Body of pancreas (tissue), 4 donors: ENCODE measurements at regions not wholly inside any gene's neighbourhood (a gene's known extent, or its start where the extent isn't known, plus 50 kb on each side); places are given as distances from the start of the nearest gene placed in this dataset.

Experiments used
- ATAC-seq: fragments of 150-250 bp; one replicate; pipeline ENCODE4 v1.9.1; 2016
- DNase-seq, 4 donors: peaks; one replicate each; pipeline ENCODE4 v3.0.0-alpha.2; 2019
- H3K27ac ChIP-seq, 4 donors: fragments of 200-600 bp; sonication (generic); 1 replicate in 3 of 4; 2 replicates in 1 of 4; pipeline versions ENCODE4 v1.5.1 to v1.6.1; 2016 to 2019; ENCODE audit warnings: mild to moderate bottlenecking in 1 of 4, mixed read lengths in 1 of 4, moderate library complexity in 1 of 4
- H3K27me3 ChIP-seq, 2 donors: fragments of 200-600 bp; sonication (generic); one replicate each; pipeline ENCODE4 v1.6.0; 2016; ENCODE audit warnings: mild to moderate bottlenecking in 1 of 2
- H3K36me3 ChIP-seq, 2 donors: fragments of 200-600 bp; sonication (generic); replicated peaks in 1 of 2; 2 replicates each; pipeline ENCODE4 v1.5.1; 2016; ENCODE audit warnings: low read depth in 2 of 2; ENCODE audit not compliant: insufficient read depth in 1 of 2
- H3K4me1 ChIP-seq: fragments of 200-600 bp; sonication (generic); one replicate; pipeline ENCODE4 v1.6.0; 2016
- H3K4me3 ChIP-seq, 2 donors: fragments of 200-600 bp; sonication (generic); 1 replicate in 1 of 2; 2 replicates in 1 of 2; pipeline ENCODE4 v1.5.1; 2016 to 2019
- H3K9me3 ChIP-seq, 3 donors: fragments of 200-600 bp; sonication (generic); 1 replicate in 2 of 3; 2 replicates in 1 of 3; pipeline ENCODE4 v1.5.1; 2016
- POLR2A ChIP-seq, 3 donors: fragments of 450-650 bp; IDR thresholded peaks; one replicate each; pipeline ENCODE4 v1.6.1; 2016; ENCODE audit warnings: antibody characterized with exemption in 3 of 3, mild to moderate bottlenecking in 2 of 3
- WGBS, 2 donors: methylation state at CpG; one replicate each; pipeline ENCODE4 v1.1.5; 2017; 5-methylcytosine and 5-hydroxymethylcytosine counted together
- intact Hi-C: fragments of 100-400 bp; cut with DNase I; formaldehyde crosslinking; loops from one replicate; pipeline ENCODE4 v1.15.1; 2023
- TF ChIP-seq, protein P1 (sequence below), 7 experiments: fragments of 450-650 bp in 4 of 7; fragments of 200-600 bp in 3 of 7; sonication (generic) in 3 of 7; IDR thresholded peaks; one replicate each; pipeline ENCODE4 v1.5.1; 2016 to 2019; ENCODE audit warnings: antibody characterized with exemption in 7 of 7

DNA sequence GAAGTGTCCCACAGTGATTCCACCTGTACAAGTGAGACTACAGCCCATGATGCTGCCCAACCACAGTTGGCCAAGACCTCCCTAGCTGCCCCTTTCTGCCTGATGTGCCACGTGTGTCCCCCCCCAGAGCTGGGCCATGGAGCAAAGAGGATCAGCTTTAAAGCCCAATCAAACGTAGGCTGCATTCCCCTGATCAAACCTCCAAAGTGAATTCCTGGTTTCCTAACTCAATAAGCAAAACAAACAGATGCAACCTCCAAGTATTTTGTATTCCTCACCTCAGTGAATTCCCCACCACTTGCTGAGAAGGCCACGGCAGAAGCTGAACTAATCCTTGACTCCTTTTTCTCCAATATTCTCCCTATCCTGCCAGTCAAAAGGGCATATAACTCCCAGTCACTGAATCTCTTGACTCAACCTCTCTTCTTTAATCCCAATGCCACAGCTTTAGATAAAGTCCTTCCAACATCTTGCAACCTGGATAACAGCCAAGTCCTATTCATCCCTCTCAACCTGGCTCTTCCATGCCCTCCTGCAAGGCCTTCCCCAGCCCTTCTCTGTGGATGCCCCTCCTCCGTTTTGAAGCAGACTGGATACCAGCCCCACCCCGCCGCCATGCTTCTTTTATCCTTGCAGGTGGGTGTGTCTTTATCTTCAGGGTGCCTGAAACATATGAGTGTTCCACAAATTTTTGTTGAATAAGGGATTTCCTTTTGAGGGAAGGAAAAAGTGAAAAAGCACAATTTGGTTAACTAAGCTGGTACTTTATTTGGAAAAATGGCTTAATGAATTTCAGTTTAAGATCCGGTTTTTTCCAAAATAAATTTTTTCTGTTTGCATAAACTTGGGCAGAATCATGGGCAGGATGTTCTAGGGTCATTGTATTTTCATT lies 285.2 kb upstream of the MKLN1 start:
- ATAC-seq, result no peak
- intact Hi-C loops, result loop anchor here (10.0 kb wide), 1 partner anchor 58 kb away; no protein-coding TSS in a partner anchor
- H3K4me3 ChIP-seq, result no peak overlapping the region
- no peaks in the 10 kb centered on the region for H3K27me3 ChIP-seq
- TF ChIP-seq, protein P1, sequence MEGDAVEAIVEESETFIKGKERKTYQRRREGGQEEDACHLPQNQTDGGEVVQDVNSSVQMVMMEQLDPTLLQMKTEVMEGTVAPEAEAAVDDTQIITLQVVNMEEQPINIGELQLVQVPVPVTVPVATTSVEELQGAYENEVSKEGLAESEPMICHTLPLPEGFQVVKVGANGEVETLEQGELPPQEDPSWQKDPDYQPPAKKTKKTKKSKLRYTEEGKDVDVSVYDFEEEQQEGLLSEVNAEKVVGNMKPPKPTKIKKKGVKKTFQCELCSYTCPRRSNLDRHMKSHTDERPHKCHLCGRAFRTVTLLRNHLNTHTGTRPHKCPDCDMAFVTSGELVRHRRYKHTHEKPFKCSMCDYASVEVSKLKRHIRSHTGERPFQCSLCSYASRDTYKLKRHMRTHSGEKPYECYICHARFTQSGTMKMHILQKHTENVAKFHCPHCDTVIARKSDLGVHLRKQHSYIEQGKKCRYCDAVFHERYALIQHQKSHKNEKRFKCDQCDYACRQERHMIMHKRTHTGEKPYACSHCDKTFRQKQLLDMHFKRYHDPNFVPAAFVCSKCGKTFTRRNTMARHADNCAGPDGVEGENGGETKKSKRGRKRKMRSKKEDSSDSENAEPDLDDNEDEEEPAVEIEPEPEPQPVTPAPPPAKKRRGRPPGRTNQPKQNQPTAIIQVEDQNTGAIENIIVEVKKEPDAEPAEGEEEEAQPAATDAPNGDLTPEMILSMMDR (IDR thresholded peaks at IDR 0.05), result no peak
- TF ChIP-seq POLR2A (IDR thresholded peaks at IDR 0.05), result no peak
- H3K27ac ChIP-seq, result no peak overlapping the region
- DNase-seq, result no peak
- H3K4me1 ChIP-seq, result peaks cover 12% of the 10 kb centered on the region
- no peaks in the 10 kb centered on the region for H3K9me3 ChIP-seq
- H3K36me3 ChIP-seq, result no peaks in the 10 kb centered on the region
- 78 to 80% methylated on average over 7 of the region's 7 CpGs for WGBS, 2 donors

DNA sequence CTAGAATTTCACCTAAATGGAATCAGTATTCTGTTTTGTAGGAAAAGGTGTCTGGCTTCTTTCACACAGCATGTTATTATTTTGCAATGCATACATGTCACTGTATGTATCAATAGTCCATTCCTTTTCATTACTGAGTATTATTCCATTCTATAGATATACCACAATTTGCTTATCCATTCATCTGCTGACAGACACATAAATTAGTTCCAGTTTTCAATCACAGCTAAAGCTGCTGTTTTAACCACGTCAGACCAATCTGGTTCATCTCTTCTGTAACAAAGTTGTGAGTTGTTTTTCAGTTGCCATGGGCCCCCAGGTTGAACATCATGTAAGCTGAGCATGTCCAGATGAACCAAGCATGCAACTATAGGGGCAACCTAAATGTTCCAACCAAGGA lies 282.1 kb upstream of the MKLN1 start:
- intact Hi-C loops, result loop anchor here (10.0 kb wide), 1 partner anchor 61 kb away; no protein-coding TSS in a partner anchor
- Histone ChIP-seq H3K27ac (no peak overlapping the region), H3K4me3 (no peak overlapping the region), H3K9me3 (no peaks in the 10 kb centered on the region), H3K4me1 (peaks cover 20% of the 10 kb centered on the region), H3K36me3 (no peaks in the 10 kb centered on the region), H3K27me3 (no peaks in the 10 kb centered on the region)
- DNase-seq (no peak), ATAC-seq (no peak)
- 89 to 94% methylated on average over 1 of the region's 1 CpG for WGBS, 2 donors
- TF ChIP-seq, protein P1 (IDR thresholded peaks at IDR 0.05), result no peak
- no peak for TF ChIP-seq POLR2A (IDR thresholded peaks at IDR 0.05)

DNA sequence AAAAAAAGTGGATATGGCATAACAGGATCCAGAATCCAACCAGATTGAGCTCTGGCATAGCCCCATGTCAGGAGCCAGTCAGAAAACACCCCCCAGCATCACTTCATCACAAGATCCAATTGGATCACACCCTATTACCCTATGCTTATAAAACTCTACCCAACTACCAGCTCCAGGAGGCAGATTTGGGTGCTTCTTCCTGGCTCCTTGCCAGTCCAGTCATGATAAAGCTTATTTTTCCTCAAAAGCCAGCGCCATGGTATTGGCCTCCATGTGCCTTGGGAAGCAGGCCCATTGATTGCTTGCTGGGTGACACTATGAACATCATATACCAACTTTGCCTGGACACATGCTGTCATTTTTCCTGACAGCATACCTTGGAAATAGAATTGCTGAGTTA lies 281.4 kb upstream of the MKLN1 start:
- DNase-seq, result no peak
- TF ChIP-seq, protein P1 (IDR thresholded peaks at IDR 0.05), result no peak
- no peak for TF ChIP-seq POLR2A (IDR thresholded peaks at IDR 0.05)
- 91 to 93% methylated on average over 1 of the region's 1 CpG for whole genome bisulfite sequencing, 2 donors
- no peaks in the 10 kb centered on the region for H3K9me3 ChIP-seq
- no peak for ATAC-seq
- H3K27me3 ChIP-seq, result no peaks in the 10 kb centered on the region
- intact Hi-C loops, result loop anchor here (10.0 kb wide), 1 partner anchor 61 kb away; no protein-coding TSS in a partner anchor
- no peak overlapping the region for H3K4me3 ChIP-seq
- H3K27ac ChIP-seq, result no peak overlapping the region
- H3K4me1 ChIP-seq, result peaks cover 16% of the 10 kb centered on the region
- no peaks in the 10 kb centered on the region for H3K36me3 ChIP-seq

DNA sequence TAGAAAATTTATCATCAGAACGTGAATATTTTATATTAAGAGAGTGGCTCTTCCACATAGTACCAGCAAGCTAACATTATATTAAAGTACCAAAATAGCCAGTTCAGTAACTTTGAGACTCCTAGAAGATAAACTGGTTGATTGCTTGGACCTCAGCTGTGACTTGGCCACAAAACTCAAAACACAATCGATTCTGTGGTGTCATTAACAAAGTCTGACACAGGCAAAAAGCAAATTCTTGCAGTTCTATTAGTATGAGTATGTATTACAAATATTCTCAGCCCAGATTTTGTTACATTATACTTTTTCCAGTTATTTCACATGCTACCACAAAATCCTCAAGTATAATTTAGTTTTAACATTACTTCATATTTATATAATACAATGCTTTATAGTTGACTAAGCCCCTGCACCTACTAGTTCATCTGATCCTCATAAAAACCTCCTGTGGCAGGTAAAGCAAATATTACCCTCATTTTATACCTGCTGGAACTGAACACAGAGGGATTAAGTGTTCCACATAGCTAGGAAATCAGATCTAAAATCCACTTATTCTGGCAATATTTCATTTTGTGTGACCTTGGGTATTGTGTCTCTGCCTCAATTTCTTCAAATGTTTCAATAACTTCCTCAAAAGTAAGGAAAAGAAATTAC lies 279.9 kb upstream of the MKLN1 start:
- Histone ChIP-seq H3K27me3 (no peaks in the 10 kb centered on the region), H3K4me3 (no peak overlapping the region), H3K27ac (no peak overlapping the region), H3K4me1 (peaks cover 26% of the 10 kb centered on the region), H3K9me3 (no peaks in the 10 kb centered on the region), H3K36me3 (no peaks in the 10 kb centered on the region)
- 32 to 42% methylated on average over 2 of the region's 2 CpGs for WGBS, 2 donors
- no peak for TF ChIP-seq POLR2A (IDR thresholded peaks at IDR 0.05)
- TF ChIP-seq, protein P1 (IDR thresholded peaks at IDR 0.05), result no peak
- no peak for DNase-seq
- intact Hi-C loops, result loop anchor here (10.0 kb wide), 1 partner anchor 63 kb away; no protein-coding TSS in a partner anchor
- no peak for ATAC-seq
